Psoas muscle (tissue), 7 donors: ENCODE measurements at regions not wholly inside any gene's neighbourhood (a gene's known extent, or its start where the extent isn't known, plus 50 kb on each side); places are given as distances from the start of the nearest gene placed in this dataset.

ENCODE experiments used
- ATAC-seq, 4 donors: fragments of 200-7000 bp; cut with Tn5 transposase; one replicate each; pipeline ENCODE4 v1.9.1; 2020; ENCODE audit warnings: moderate library complexity in 3 of 4, mild to moderate bottlenecking in 2 of 4
- DNase-seq, 2 donors: peaks; one replicate each; pipeline ENCODE4 v3.0.0-alpha.2; 2020
- H3K27ac ChIP-seq: fragments of 200-600 bp; one replicate; pipeline ENCODE4 v1.8.0; 2022
- H3K27me3 ChIP-seq, 3 donors: fragments of 200-600 bp in 1 of 3; one replicate each; pipeline versions ENCODE4 v1.6.1 to v1.8.0; 2013 to 2022; ENCODE audit warnings: low read length in 2 of 3, mild to moderate bottlenecking in 2 of 3, moderate library complexity in 1 of 3; ENCODE audit not compliant: insufficient read depth in 3 of 3
- H3K36me3 ChIP-seq, 2 donors: fragments of 200-600 bp in 1 of 2; one replicate each; pipeline versions ENCODE4 v1.6.1 to v1.8.0; 2013 to 2022; ENCODE audit warnings: low read depth in 1 of 2, mild to moderate bottlenecking in 1 of 2, moderate library complexity in 1 of 2; ENCODE audit not compliant: insufficient read depth in 1 of 2
- H3K4me1 ChIP-seq: fragments of 200-600 bp; one replicate; pipeline ENCODE4 v1.8.0; 2022
- H3K4me3 ChIP-seq: fragments of 200-600 bp; one replicate; pipeline ENCODE4 v1.8.0; 2022; ENCODE audit warnings: mild to moderate bottlenecking
- H3K9me3 ChIP-seq: fragments of 200-600 bp; one replicate; pipeline ENCODE4 v1.8.0; 2022
- WGBS, 3 donors: extraction: QIAGEN DNeasy Blood & Tissue Kit; methylation state at CpG; one replicate each; pipeline versions ENCODE4 v1.1.6 to v1.1.7; 2013; 5-methylcytosine and 5-hydroxymethylcytosine counted together
- intact Hi-C, 2 donors: fragments of 100-400 bp; cut with DNase I; formaldehyde crosslinking; loops; one replicate each; pipeline versions ENCODE4 v1.11.0 to v1.14.2; 2022
- TF ChIP-seq, protein P1 (sequence below): fragments of 200-600 bp; IDR thresholded peaks from one replicate; pipeline ENCODE4 v1.8.0; 2022; ENCODE audit warnings: antibody characterized with exemption
- donor health status: healthy with polysubstance abuse.
- donor health status: DM: no; HTN: no; CAD: no; lungs with moderate emphysema.
- donor health status: Bipolar disorder and iron deficiency.
- donor health status: healthy.
- donor health status: DM: yes; HTN: yes; CAD: no.
- donor health status: DM: no; HTN: no; CAD: no.
- donor health status: DM: yes; HTN: yes; CAD: no.

DNA sequence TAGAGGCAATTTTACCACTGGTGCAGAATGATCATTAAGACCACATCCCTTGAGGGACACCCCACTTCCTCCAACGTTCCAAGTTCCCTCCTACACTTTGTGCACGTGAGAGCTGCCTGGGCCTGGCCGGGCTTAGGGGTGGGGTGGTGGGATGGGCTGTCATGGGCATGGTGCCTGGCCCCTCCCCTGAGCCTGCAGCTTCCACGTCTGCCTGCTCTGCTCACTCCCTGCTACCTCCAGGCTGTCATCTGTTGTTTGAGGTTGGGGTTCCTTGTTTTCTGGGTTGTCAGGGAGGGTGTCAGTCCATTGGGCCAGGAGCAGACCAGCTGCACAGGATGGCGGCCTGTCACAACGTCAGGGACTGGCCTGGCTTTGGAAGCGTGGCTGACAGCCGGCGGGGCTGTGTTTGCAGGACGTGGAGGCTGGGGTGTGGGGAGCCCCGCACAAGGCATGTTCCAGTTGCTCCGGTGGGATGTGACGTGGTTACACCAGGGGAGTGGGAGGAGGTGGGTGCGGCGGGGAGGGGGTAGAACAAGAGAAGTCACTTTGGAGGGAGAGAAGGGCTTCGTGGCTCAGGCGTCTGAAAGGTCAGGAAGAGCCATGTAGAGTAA lies 72.3 kb downstream of the RTP5 start:
- Histone ChIP-seq H3K4me3 (no peak overlapping the region), H3K27ac (no peak overlapping the region), H3K4me1 (no peaks in the 10 kb centered on the region), H3K36me3 (no peaks in the 10 kb centered on the region), H3K27me3 (peaks cover 0 to 23% (median 5%) of the 10 kb centered on the region in 3 donors), H3K9me3 (no peaks in the 10 kb centered on the region)
- intact Hi-C loops, result no loop called here
- 41 to 54% (median 42%) methylated on average over 16 to 17 of the region's 17 CpGs for WGBS, 3 donors
- no peak for DNase-seq
- no peak for ATAC-seq
- TF ChIP-seq, protein P1, sequence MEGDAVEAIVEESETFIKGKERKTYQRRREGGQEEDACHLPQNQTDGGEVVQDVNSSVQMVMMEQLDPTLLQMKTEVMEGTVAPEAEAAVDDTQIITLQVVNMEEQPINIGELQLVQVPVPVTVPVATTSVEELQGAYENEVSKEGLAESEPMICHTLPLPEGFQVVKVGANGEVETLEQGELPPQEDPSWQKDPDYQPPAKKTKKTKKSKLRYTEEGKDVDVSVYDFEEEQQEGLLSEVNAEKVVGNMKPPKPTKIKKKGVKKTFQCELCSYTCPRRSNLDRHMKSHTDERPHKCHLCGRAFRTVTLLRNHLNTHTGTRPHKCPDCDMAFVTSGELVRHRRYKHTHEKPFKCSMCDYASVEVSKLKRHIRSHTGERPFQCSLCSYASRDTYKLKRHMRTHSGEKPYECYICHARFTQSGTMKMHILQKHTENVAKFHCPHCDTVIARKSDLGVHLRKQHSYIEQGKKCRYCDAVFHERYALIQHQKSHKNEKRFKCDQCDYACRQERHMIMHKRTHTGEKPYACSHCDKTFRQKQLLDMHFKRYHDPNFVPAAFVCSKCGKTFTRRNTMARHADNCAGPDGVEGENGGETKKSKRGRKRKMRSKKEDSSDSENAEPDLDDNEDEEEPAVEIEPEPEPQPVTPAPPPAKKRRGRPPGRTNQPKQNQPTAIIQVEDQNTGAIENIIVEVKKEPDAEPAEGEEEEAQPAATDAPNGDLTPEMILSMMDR, result no peak

DNA sequence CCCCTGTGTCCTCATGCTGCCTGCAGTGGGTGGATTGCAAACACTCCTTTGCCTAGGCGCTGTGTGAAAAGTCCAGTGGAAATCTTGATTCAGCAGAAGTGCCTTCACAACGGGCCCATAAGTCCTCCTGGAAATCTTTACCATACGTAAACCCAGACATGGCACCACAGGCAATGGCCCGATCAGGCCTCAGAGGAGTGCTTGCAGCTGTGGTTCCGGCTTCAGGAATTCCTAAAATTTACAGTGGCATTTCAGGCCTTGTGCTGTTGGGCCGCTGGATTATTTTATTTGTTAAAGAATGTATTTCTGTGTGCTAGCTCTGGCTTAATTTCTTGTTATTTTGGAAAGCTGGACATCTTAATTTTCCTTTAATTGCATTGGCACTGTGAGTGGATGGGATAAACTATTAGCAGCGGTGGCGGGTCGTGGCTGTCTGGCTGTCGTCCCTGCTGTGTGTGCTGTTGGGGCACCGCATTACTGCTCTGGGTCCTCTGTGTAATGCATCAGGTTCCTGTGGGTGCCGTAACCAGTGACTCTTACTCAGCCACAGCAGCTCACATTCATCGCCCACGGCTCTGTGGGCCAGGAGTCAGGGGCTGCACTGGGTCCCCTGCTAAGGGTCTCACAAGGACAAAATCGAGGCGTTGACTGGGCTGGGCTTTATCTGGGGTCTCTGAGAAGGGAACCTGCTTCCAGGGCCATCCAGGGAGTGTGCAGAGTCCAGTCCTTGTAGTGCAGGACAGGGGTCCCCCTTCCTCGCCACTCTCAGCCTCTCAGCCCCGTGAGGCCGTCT lies 73.1 kb downstream of the RTP5 start:
- Histone ChIP-seq H3K36me3 (no peaks in the 10 kb centered on the region), H3K4me3 (no peak overlapping the region), H3K4me1 (no peaks in the 10 kb centered on the region), H3K9me3 (no peaks in the 10 kb centered on the region), H3K27ac (no peak overlapping the region), H3K27me3 (peaks cover 0 to 24% (median 1%) of the 10 kb centered on the region in 3 donors)
- 70 to 84% (median 73%) methylated on average over 19 of the region's 19 CpGs for WGBS, 3 donors
- ATAC-seq (no peak), DNase-seq (no peak)
- intact Hi-C loops, result no loop called here
- TF ChIP-seq, protein P1, result no peak

DNA sequence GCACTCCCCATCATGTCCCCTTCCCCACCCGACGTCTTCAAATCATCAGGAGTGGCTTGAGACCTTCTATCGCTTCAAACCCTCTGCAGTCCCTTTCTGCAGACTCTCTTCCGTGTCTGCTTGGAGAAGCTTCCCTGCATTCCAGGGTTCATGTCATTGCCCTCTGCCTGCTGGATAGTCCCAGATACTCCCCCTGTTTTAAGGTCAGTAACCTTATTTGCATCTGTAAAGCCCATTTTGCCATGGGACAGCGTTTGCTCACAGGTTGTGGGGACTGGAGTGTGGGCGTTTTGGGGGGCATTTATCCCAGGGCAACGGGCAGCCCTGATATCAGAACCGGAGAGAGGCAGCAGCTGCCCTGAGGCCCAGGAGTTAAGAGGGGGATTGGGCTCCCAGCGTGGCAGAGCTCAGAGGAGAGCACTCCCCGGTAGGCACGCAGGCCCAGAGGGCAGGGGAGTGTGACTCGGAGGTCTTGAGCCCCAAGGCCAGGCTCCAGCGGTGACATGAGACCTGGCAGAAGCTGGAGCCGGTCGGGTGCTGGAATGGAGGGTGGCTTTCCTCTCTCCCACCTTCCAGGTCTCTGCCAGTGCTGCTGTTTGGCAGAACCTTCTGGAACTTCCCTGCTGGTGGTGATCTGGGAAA lies 73.8 kb downstream of the RTP5 start:
- Histone ChIP-seq H3K36me3 (no peaks in the 10 kb centered on the region), H3K27ac (no peak overlapping the region), H3K27me3 (peaks cover 0 to 30% (median 4%) of the 10 kb centered on the region in 3 donors), H3K4me3 (no peak overlapping the region), H3K9me3 (no peaks in the 10 kb centered on the region), H3K4me1 (no peaks in the 10 kb centered on the region)
- no peak for DNase-seq
- TF ChIP-seq, protein P1, result no peak
- intact Hi-C loops, result no loop called here
- no peak for ATAC-seq
- WGBS, 3 donors, result 75 to 83% (median 78%) methylated on average over 15 of the region's 15 CpGs

DNA sequence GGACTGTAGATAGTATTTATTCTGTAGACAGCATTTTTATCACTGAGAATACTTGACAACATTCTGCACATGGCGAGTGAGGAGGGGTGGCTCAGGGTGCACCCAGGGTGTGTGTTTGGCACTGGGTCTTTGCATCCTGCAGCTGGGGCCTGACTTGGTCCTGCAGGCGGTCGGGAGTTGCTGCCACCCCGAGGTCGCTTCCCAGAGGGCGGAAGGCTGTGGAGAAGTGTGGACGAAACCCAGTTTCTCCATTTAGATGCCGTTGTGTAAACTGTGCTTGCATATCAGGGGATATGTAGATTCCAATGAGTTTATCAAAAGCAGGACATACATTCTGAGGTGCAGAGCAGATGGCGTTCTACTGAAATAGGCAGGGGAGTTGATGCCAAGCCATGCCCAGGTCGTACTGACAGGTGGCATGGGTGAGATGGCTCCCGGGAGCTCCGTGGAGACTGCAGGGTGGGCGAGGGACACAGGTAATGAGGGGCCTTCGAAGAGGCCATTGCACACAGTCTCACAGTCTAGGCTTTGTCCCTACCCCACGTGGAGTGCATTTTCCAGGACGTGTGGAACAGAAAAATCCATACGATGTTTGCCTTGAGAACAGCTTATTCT lies 74.5 kb downstream of the RTP5 start:
- Histone ChIP-seq H3K36me3 (no peaks in the 10 kb centered on the region), H3K4me1 (no peaks in the 10 kb centered on the region), H3K27ac (no peak overlapping the region), H3K27me3 (peaks cover 0 to 35% (median 5%) of the 10 kb centered on the region in 3 donors), H3K9me3 (no peaks in the 10 kb centered on the region), H3K4me3 (no peak overlapping the region)
- intact Hi-C loops, result no loop called here
- DNase-seq (no peak), ATAC-seq (no peak)
- TF ChIP-seq, protein P1, result no peak
- 75 to 87% (median 81%) methylated on average over 17 of the region's 17 CpGs for WGBS, 3 donors
